HepG2 (cell line): ENCODE measurements at regions not wholly inside any gene's neighbourhood (a gene's known extent, or its start where the extent isn't known, plus 50 kb on each side); places are given as distances from the start of the nearest gene placed in this dataset.

ENCODE experiments used
- AKAP8 ChIP-seq: sonication (generic); formaldehyde crosslinking; IDR thresholded peaks from 2 replicates; pipeline ENCODE4 v1.5.1; 2020; ENCODE audit warnings: mild to moderate bottlenecking, missing genetic modification reagents
- ATF6 ChIP-seq: sonication (generic); formaldehyde crosslinking; conservative IDR thresholded peaks from 2 replicates; pipeline ENCODE4 v1.4.0; 2020; ENCODE audit warnings: missing genetic modification reagents
- BHLHE40 ChIP-seq: IDR thresholded peaks from 2 replicates; pipeline ENCODE4 v1.6.1; 2011; ENCODE audit warnings: low read length, improper control_type of control experiment
- ESRRA ChIP-seq: sonication (generic); formaldehyde crosslinking; IDR thresholded peaks from 2 replicates; pipeline ENCODE4 v1.5.1; 2020; ENCODE audit warnings: mild to moderate bottlenecking, low read depth, missing genetic modification reagents
- FOXJ3 ChIP-seq: sonication (generic); formaldehyde crosslinking; IDR thresholded peaks from 2 replicates; pipeline ENCODE4 v1.4.0; 2020; ENCODE audit warnings: missing genetic modification reagents, mild to moderate bottlenecking, borderline replicate concordance
- FOXO4 ChIP-seq: sonication (generic); formaldehyde crosslinking; conservative IDR thresholded peaks from 2 replicates; pipeline ENCODE4 v1.8.1; 2023; ENCODE audit warnings: missing genetic modification reagents
- LCORL ChIP-seq, 2 experiments: fragments of 450-650 bp in 1 of 2; sonication (generic) in 1 of 2; formaldehyde crosslinking in 1 of 2; IDR thresholded peaks; 2 replicates each; pipeline versions ENCODE4 v1.5.0 to v1.6.1; 2017 to 2020; ENCODE audit warnings: antibody characterized with exemption in 1 of 2, missing genetic modification reagents in 1 of 2
- MAZ ChIP-seq, 2 experiments: sonication (generic) in 1 of 2; formaldehyde crosslinking in 1 of 2; IDR thresholded peaks; 2 replicates each; pipeline versions ENCODE4 v1.5.0 to v1.6.1; 2012 to 2020; ENCODE audit warnings: low read depth in 2 of 2, mild to moderate bottlenecking in 2 of 2, borderline replicate concordance in 1 of 2, improper control_type of control experiment in 1 of 2, low read length in 1 of 2, missing genetic modification reagents in 1 of 2, moderate library complexity in 1 of 2
- NCOA1 ChIP-seq: sonication (generic); formaldehyde crosslinking; IDR thresholded peaks from 2 replicates; pipeline ENCODE4 v1.9.0; 2021; ENCODE audit warnings: missing genetic modification reagents
- PCBP1 ChIP-seq: fragments of 200-400 bp; formaldehyde crosslinking; IDR thresholded peaks from 2 replicates; pipeline ENCODE4 v1.6.1; 2017; ENCODE audit warnings: mild to moderate bottlenecking, low read depth, low read length, borderline replicate concordance
- POGZ ChIP-seq: sonication (generic); formaldehyde crosslinking; IDR thresholded peaks from 2 replicates; pipeline ENCODE4 v1.4.0; 2020; ENCODE audit warnings: mild to moderate bottlenecking, missing genetic modification reagents
- SIX1 ChIP-seq: sonication (generic); formaldehyde crosslinking; IDR thresholded peaks from 2 replicates; pipeline ENCODE4 v1.4.0; 2020; ENCODE audit warnings: missing genetic modification reagents, borderline replicate concordance
- SMC3 ChIP-seq: IDR thresholded peaks from 2 replicates; pipeline ENCODE4 v1.6.1; 2011; ENCODE audit warnings: low read length, improper control_type of control experiment
- ZBTB20 ChIP-seq: sonication (generic); formaldehyde crosslinking; IDR thresholded peaks from 2 replicates; pipeline ENCODE4 v1.8.1; 2023; ENCODE audit warnings: missing genetic modification reagents, low read depth, mild to moderate bottlenecking, borderline replicate concordance
- ZMAT3 ChIP-seq: sonication (generic); formaldehyde crosslinking; conservative IDR thresholded peaks from 2 replicates; pipeline ENCODE4 v1.7.0; 2021; ENCODE audit warnings: missing genetic modification reagents
- ZNF12 ChIP-seq: sonication (generic); formaldehyde crosslinking; IDR thresholded peaks from 2 replicates; pipeline ENCODE4 v1.5.0; 2020; ENCODE audit warnings: missing genetic modification reagents
- TF ChIP-seq, protein P1 (sequence below): sonication (generic); formaldehyde crosslinking; IDR thresholded peaks from 2 replicates; pipeline ENCODE4 v1.5.0; 2020; ENCODE audit warnings: missing genetic modification reagents, mild to moderate bottlenecking, borderline replicate concordance
- TF ChIP-seq, protein P2 (sequence below): sonication (generic); formaldehyde crosslinking; conservative IDR thresholded peaks from 2 replicates; pipeline ENCODE4 v1.4.0; 2020; ENCODE audit warnings: missing genetic modification reagents

- TF ChIP-seq ATF6 (CRISPR knock-in tag): no peak
- TF ChIP-seq, protein P1, sequence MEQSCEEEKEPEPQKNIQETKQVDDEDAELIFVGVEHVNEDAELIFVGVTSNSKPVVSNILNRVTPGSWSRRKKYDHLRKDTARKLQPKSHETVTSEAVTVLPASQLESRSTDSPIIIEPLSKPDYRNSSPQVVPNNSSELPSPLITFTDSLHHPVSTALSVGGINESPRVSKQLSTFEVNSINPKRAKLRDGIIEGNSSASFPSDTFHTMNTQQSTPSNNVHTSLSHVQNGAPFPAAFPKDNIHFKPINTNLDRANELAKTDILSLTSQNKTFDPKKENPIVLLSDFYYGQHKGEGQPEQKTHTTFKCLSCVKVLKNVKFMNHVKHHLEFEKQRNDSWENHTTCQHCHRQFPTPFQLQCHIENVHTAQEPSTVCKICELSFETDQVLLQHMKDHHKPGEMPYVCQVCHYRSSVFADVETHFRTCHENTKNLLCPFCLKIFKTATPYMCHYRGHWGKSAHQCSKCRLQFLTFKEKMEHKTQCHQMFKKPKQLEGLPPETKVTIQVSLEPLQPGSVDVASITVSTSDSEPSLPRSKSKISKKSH (CRISPR knock-in tag): peak; percentile 61; the same call in 1 of the 2 replicates
- no peak for TF ChIP-seq ZMAT3 (CRISPR knock-in tag)
- TF ChIP-seq SIX1 (CRISPR knock-in tag): peak; percentile 27; the same call in 1 of the 2 replicates
- TF ChIP-seq NCOA1: peak; percentile 84
- peak; percentile 85 for TF ChIP-seq AKAP8 (CRISPR knock-in tag)
- TF ChIP-seq ZBTB20 (CRISPR knock-in tag): peak; percentile 39; the same call in 1 of the 2 replicates
- TF ChIP-seq BHLHE40: peak; percentile 72
- TF ChIP-seq PCBP1: peak; percentile 71
- TF ChIP-seq, protein P2, sequence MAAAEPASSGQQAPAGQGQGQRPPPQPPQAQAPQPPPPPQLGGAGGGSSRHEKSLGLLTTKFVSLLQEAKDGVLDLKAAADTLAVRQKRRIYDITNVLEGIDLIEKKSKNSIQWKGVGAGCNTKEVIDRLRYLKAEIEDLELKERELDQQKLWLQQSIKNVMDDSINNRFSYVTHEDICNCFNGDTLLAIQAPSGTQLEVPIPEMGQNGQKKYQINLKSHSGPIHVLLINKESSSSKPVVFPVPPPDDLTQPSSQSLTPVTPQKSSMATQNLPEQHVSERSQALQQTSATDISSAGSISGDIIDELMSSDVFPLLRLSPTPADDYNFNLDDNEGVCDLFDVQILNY (CRISPR knock-in tag): no peak
- no peak for TF ChIP-seq MAZ (IDR thresholded peaks at IDR 0.05; ENCODE audit: borderline replicate concordance, low read depth, low read length)
- peak; percentile 73 for TF ChIP-seq MAZ (CRISPR knock-in tag; IDR thresholded peaks at IDR 0.05; ENCODE audit: low read depth)
- TF ChIP-seq ESRRA (CRISPR knock-in tag): peak; percentile 84
- TF ChIP-seq FOXO4 (CRISPR knock-in tag): 0 out of 2 replicates have a peak, but pooled peaks have one; percentile 81
- TF ChIP-seq SMC3: peak; percentile 6; the same call in 1 of the 2 replicates
- TF ChIP-seq POGZ (CRISPR knock-in tag): peak; percentile 75
- TF ChIP-seq FOXJ3 (CRISPR knock-in tag): peak; percentile 77
- TF ChIP-seq ZNF12 (CRISPR knock-in tag): no peak
- TF ChIP-seq LCORL (IDR thresholded peaks at IDR 0.05): no peak
- TF ChIP-seq LCORL (CRISPR knock-in tag; IDR thresholded peaks at IDR 0.05): peak; percentile 98
Observed at GRCh38 chr4:3830774-3831528, 64.8 kb downstream of the ADRA2C start (continued).
